ENCODE measurements at regions not wholly inside any gene's neighbourhood (a gene's known extent, or its start where the extent isn't known, plus 50 kb on each side); places are given as distances from the start of the nearest gene placed in this dataset.
"Not testable (repeated sequence)": the region's sequence is repeated elsewhere in the genome, so short reads cannot be mapped to it uniquely, and the experiment has no call there.

- no peak for FAIRE-seq
These were observed 1469.8 kb upstream of the C9orf72 start for GRCh38 chr9:29043072-29043471.

- no peak for FAIRE-seq
These were observed 1471.7 kb upstream of the C9orf72 start for GRCh38 chr9:29044959-29045358.

- FAIRE-seq: no peak
These were observed 1486.8 kb upstream of the C9orf72 start for GRCh38 chr9:29060041-29060440.

GRCh38 chr9:29062446-29062845, 1489.2 kb upstream of the C9orf72 start:
- no peak for FAIRE-seq

GRCh38 chr9:29063031-29063430, 1489.8 kb upstream of the C9orf72 start:
- no peak for FAIRE-seq

- FAIRE-seq: no peak
These were observed 1492.9 kb upstream of the C9orf72 start for GRCh38 chr9:29066141-29066640.

- FAIRE-seq: no peak
These were observed 1495.2 kb upstream of the C9orf72 start for GRCh38 chr9:29068461-29068860.

- FAIRE-seq: no peak
These were observed 1496.1 kb upstream of the C9orf72 start for GRCh38 chr9:29069376-29069775.

- no peak for FAIRE-seq
These were observed 1504.9 kb upstream of the C9orf72 start for GRCh38 chr9:29078063-29078666.

GRCh38 chr9:29100762-29101161, 1527.5 kb upstream of the C9orf72 start:
- FAIRE-seq: no peak

GRCh38 chr9:29104166-29104565, 1530.9 kb upstream of the C9orf72 start:
- not testable (repeated sequence) for FAIRE-seq

GRCh38 chr9:29118555-29118954, 1545.3 kb upstream of the C9orf72 start:
- no peak for FAIRE-seq

- no peak for FAIRE-seq
These were observed 1553.5 kb upstream of the C9orf72 start for GRCh38 chr9:29126783-29127182.

- no peak for FAIRE-seq
These were observed 1556.5 kb upstream of the C9orf72 start for GRCh38 chr9:29129763-29130162.

GRCh38 chr9:29144476-29144875, 1571.2 kb upstream of the C9orf72 start:
- FAIRE-seq: no peak

- FAIRE-seq: no peak
These were observed 1577.3 kb upstream of the C9orf72 start for GRCh38 chr9:29150606-29151005.

- FAIRE-seq: no peak
These were observed 1587.6 kb upstream of the C9orf72 start for GRCh38 chr9:29160763-29161353.

- no peak for FAIRE-seq
These were observed 1600.9 kb upstream of the C9orf72 start for GRCh38 chr9:29174136-29174535.

GRCh38 chr9:29176231-29176630, 1603.0 kb upstream of the C9orf72 start:
- no peak for FAIRE-seq

- FAIRE-seq: no peak
These were observed 1603.5 kb upstream of the C9orf72 start for GRCh38 chr9:29176786-29177185.

GRCh38 chr9:29183971-29184370, 1610.7 kb upstream of the C9orf72 start:
- no peak for FAIRE-seq

- FAIRE-seq: not testable (repeated sequence)
These were observed 1615.5 kb upstream of the C9orf72 start for GRCh38 chr9:29188771-29189170.

- not testable (repeated sequence) for FAIRE-seq
These were observed 1615.9 kb upstream of the C9orf72 start for GRCh38 chr9:29189221-29189620.

- no peak for FAIRE-seq
These were observed 1625.6 kb upstream of the C9orf72 start for GRCh38 chr9:29198861-29199260.

- no peak for FAIRE-seq
These were observed 1626.7 kb upstream of the C9orf72 start for GRCh38 chr9:29199975-29200374.
